ENCODE measurements at regions not wholly inside any gene's neighbourhood (a gene's known extent, or its start where the extent isn't known, plus 50 kb on each side); places are given as distances from the start of the nearest gene placed in this dataset.

- TF ChIP-seq POLR2A (IDR thresholded peaks at IDR 0.05) = no peak
- TF ChIP-seq, protein P1, sequence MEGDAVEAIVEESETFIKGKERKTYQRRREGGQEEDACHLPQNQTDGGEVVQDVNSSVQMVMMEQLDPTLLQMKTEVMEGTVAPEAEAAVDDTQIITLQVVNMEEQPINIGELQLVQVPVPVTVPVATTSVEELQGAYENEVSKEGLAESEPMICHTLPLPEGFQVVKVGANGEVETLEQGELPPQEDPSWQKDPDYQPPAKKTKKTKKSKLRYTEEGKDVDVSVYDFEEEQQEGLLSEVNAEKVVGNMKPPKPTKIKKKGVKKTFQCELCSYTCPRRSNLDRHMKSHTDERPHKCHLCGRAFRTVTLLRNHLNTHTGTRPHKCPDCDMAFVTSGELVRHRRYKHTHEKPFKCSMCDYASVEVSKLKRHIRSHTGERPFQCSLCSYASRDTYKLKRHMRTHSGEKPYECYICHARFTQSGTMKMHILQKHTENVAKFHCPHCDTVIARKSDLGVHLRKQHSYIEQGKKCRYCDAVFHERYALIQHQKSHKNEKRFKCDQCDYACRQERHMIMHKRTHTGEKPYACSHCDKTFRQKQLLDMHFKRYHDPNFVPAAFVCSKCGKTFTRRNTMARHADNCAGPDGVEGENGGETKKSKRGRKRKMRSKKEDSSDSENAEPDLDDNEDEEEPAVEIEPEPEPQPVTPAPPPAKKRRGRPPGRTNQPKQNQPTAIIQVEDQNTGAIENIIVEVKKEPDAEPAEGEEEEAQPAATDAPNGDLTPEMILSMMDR (IDR thresholded peaks at IDR 0.05) = no peak
Measured at GRCh38 chr14:65834812-65835211, 422.3 kb downstream of the FUT8 start.
